Effector CD8-positive, alpha-beta T cell (primary cell): ENCODE measurements at regions not wholly inside any gene's neighbourhood (a gene's known extent, or its start where the extent isn't known, plus 50 kb on each side); places are given as distances from the start of the nearest gene placed in this dataset.

Experiments used
- DNase-seq: peaks from one replicate; lab custom pipeline; 2025; lab: John Stamatoyannopoulos, UW

GRCh38 chr1:47554082-47554481 lies 116.2 kb downstream of the FOXD2 start:
- DNase-seq: no peak

- no peak for DNase-seq
Observed at GRCh38 chr1:47554901-47555300, 117.1 kb downstream of the FOXD2 start.

- no peak for DNase-seq
Observed at GRCh38 chr1:47555306-47555705, 117.5 kb downstream of the FOXD2 start.

- DNase-seq: no peak
Observed at GRCh38 chr1:47555841-47556560, 118.2 kb downstream of the FOXD2 start.

- DNase-seq: no peak
Observed at GRCh38 chr1:47557066-47557465, 119.2 kb downstream of the FOXD2 start.

GRCh38 chr1:47558601-47559593 lies 121.1 kb downstream of the FOXD2 start:
- no peak for DNase-seq

- DNase-seq: no peak
Observed at GRCh38 chr1:47559944-47560695, 122.3 kb downstream of the FOXD2 start.

GRCh38 chr1:47561523-47562007 lies 123.7 kb downstream of the FOXD2 start:
- DNase-seq: no peak

- DNase-seq: no peak
Observed at GRCh38 chr1:47562147-47562546, 124.3 kb downstream of the FOXD2 start.

GRCh38 chr1:47562799-47563198 lies 125.0 kb downstream of the FOXD2 start:
- DNase-seq: no peak

GRCh38 chr1:47563201-47563600 lies 125.4 kb downstream of the FOXD2 start:
- DNase-seq: no peak

- no peak for DNase-seq
Observed at GRCh38 chr1:47564570-47564969, 126.7 kb downstream of the FOXD2 start.

GRCh38 chr1:47565092-47565491 lies 127.2 kb downstream of the FOXD2 start:
- DNase-seq: no peak

- no peak for DNase-seq
Observed at GRCh38 chr1:47565676-47566075, 127.8 kb downstream of the FOXD2 start.

GRCh38 chr1:47568763-47569162 lies 130.9 kb downstream of the FOXD2 start:
- no peak for DNase-seq

GRCh38 chr1:47569261-47569660 lies 131.4 kb downstream of the FOXD2 start:
- no peak for DNase-seq

GRCh38 chr1:47569681-47570470 lies 132.0 kb downstream of the FOXD2 start:
- no peak for DNase-seq

GRCh38 chr1:47571161-47571560 lies 133.3 kb downstream of the FOXD2 start:
- DNase-seq: no peak

- DNase-seq: no peak
Observed at GRCh38 chr1:47571952-47572351, 134.1 kb downstream of the FOXD2 start.

- DNase-seq: no peak
Observed at GRCh38 chr1:47572731-47573430, 135.0 kb downstream of the FOXD2 start.
